Panc1 (cell line): ENCODE measurements at regions not wholly inside any gene's neighbourhood (a gene's known extent, or its start where the extent isn't known, plus 50 kb on each side); places are given as distances from the start of the nearest gene placed in this dataset.

ENCODE experiments used
- CTCF ChIP-seq: fragments of 450-650 bp; IDR thresholded peaks from 2 replicates; pipeline ENCODE4 v1.5.1; 2017; ENCODE audit warnings: mild to moderate bottlenecking
- TF ChIP-seq, protein P1 (sequence below), 2 experiments: IDR thresholded peaks; 2 replicates each; pipeline ENCODE4 v1.6.1; 2011 to 2012; ENCODE audit warnings: low read depth in 2 of 2, control low read depth in 1 of 2, low read length in 1 of 2, mild to moderate bottlenecking in 1 of 2, moderate library complexity in 1 of 2; ENCODE audit not compliant: insufficient read depth in 1 of 2

DNA sequence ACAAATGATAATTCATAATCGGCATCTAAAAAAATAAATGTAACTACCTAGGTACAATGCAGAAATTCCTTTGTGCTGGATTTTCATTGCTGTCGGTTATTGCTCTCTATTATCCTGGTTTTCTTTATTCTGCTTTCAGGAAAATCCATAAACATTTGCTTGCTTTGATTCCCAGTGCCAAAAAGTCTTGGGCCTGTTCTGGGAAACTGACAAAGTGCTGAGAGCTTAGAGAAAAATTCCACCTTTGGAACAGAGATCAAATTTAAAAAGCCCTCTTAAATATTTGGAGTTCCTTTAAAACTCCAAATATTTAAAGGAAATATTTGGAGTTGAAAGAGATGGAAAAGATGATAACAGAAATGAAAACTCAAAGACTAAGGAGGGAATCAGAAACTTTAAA, 87.3 kb upstream of the ZBED5 start:
- no peak for TF ChIP-seq CTCF
- TF ChIP-seq, protein P1, sequence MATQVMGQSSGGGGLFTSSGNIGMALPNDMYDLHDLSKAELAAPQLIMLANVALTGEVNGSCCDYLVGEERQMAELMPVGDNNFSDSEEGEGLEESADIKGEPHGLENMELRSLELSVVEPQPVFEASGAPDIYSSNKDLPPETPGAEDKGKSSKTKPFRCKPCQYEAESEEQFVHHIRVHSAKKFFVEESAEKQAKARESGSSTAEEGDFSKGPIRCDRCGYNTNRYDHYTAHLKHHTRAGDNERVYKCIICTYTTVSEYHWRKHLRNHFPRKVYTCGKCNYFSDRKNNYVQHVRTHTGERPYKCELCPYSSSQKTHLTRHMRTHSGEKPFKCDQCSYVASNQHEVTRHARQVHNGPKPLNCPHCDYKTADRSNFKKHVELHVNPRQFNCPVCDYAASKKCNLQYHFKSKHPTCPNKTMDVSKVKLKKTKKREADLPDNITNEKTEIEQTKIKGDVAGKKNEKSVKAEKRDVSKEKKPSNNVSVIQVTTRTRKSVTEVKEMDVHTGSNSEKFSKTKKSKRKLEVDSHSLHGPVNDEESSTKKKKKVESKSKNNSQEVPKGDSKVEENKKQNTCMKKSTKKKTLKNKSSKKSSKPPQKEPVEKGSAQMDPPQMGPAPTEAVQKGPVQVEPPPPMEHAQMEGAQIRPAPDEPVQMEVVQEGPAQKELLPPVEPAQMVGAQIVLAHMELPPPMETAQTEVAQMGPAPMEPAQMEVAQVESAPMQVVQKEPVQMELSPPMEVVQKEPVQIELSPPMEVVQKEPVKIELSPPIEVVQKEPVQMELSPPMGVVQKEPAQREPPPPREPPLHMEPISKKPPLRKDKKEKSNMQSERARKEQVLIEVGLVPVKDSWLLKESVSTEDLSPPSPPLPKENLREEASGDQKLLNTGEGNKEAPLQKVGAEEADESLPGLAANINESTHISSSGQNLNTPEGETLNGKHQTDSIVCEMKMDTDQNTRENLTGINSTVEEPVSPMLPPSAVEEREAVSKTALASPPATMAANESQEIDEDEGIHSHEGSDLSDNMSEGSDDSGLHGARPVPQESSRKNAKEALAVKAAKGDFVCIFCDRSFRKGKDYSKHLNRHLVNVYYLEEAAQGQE (IDR thresholded peaks at IDR 0.05; ENCODE audit: insufficient read depth in 1 of 2, low read depth in 2 of 2, low read length in 1 of 2): no peak
